Lower leg skin (tissue), 3 donors: ENCODE measurements at regions not wholly inside any gene's neighbourhood (a gene's known extent, or its start where the extent isn't known, plus 50 kb on each side); places are given as distances from the start of the nearest gene placed in this dataset.

ENCODE experiments used
- POLR2A ChIP-seq, 2 donors: fragments of 450-650 bp; IDR thresholded peaks; one replicate each; pipeline ENCODE4 v1.6.1; 2016 to 2017; ENCODE audit warnings: antibody characterized with exemption in 2 of 2, mild to moderate bottlenecking in 1 of 2, moderate library complexity in 1 of 2
- TF ChIP-seq, protein P1 (sequence below), 3 donors: fragments of 450-650 bp; IDR thresholded peaks; one replicate each; pipeline ENCODE4 v1.5.1; 2016; ENCODE audit warnings: antibody characterized with exemption in 3 of 3, mild to moderate bottlenecking in 3 of 3, moderate library complexity in 2 of 3

- TF ChIP-seq, protein P1, sequence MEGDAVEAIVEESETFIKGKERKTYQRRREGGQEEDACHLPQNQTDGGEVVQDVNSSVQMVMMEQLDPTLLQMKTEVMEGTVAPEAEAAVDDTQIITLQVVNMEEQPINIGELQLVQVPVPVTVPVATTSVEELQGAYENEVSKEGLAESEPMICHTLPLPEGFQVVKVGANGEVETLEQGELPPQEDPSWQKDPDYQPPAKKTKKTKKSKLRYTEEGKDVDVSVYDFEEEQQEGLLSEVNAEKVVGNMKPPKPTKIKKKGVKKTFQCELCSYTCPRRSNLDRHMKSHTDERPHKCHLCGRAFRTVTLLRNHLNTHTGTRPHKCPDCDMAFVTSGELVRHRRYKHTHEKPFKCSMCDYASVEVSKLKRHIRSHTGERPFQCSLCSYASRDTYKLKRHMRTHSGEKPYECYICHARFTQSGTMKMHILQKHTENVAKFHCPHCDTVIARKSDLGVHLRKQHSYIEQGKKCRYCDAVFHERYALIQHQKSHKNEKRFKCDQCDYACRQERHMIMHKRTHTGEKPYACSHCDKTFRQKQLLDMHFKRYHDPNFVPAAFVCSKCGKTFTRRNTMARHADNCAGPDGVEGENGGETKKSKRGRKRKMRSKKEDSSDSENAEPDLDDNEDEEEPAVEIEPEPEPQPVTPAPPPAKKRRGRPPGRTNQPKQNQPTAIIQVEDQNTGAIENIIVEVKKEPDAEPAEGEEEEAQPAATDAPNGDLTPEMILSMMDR (IDR thresholded peaks at IDR 0.05): no peak
- no peak for TF ChIP-seq POLR2A (IDR thresholded peaks at IDR 0.05)
These were observed 806.5 kb downstream of the OTOL1 start for GRCh38 chr3:162302983-162303624.
